ENCODE measurements at regions not wholly inside any gene's neighbourhood (a gene's known extent, or its start where the extent isn't known, plus 50 kb on each side); places are given as distances from the start of the nearest gene placed in this dataset.

DNA sequence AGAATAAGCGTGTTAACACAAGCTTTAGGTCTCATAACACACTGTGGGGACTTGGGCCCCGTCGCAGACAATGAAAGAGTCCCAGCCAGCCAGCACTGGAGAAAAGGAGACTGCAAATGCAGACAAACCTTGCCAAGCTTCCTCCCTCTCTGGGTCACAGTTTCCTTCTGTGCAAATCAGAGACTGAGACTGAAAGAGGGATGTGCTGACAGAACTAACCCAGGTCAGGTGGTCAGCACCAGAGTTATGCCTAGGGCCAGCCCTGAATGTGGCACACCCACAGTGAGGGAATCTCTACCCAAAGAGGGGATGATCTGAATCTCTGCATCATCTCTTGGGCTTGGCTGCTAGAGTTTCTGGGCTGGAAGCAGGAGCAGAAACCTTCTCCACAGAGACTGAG is 282.3 kb upstream of the CCL2 start:
- no peaks in the 10 kb centered on the region for H3K36me3 ChIP-seq
- DNase-seq (ENCODE audit: low spot score): no peak
- H3K27ac ChIP-seq: no peak overlapping the region
- H3K4me3 ChIP-seq: no peak overlapping the region
- H3K9me3 ChIP-seq: no peaks in the 10 kb centered on the region
- TF ChIP-seq CTCF (IDR thresholded peaks at IDR 0.05): no peak
- no peaks in the 10 kb centered on the region for H3K4me1 ChIP-seq
- H3K27me3 ChIP-seq: no peaks in the 10 kb centered on the region

GRCh38 chr17:33973491-33973890 is 281.6 kb upstream of the CCL2 start:
- no peak for TF ChIP-seq CTCF (IDR thresholded peaks at IDR 0.05)
- no peak for DNase-seq (ENCODE audit: low spot score)
- no peaks in the 10 kb centered on the region for H3K4me1 ChIP-seq
- no peak overlapping the region for H3K4me3 ChIP-seq
- H3K27me3 ChIP-seq: no peaks in the 10 kb centered on the region
- no peaks in the 10 kb centered on the region for H3K9me3 ChIP-seq
- H3K36me3 ChIP-seq: no peaks in the 10 kb centered on the region
- H3K27ac ChIP-seq: no peak overlapping the region

DNA sequence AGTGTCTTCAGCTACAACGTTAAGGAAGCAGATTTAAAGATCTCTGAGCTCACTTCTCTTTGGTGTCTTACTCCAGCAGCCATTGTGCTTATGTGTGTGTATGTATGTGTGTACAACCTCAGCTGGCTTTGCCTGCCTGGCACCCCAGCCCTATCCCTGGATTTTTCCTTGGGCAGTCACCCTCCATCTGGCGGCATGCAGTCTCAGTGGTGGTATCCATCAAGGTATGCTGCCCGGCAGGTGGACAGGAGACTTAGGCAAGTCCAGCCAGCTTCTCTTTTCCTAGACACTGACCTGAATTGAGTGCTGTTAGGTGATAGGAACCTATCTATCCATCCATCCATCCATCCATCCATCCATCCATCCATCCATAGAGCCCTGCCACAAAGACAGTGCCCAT is 280.8 kb upstream of the CCL2 start:
- no peak for TF ChIP-seq CTCF (IDR thresholded peaks at IDR 0.05)
- Histone ChIP-seq H3K4me1 (no peaks in the 10 kb centered on the region), H3K36me3 (no peaks in the 10 kb centered on the region), H3K9me3 (no peaks in the 10 kb centered on the region), H3K27ac (no peak overlapping the region), H3K27me3 (no peaks in the 10 kb centered on the region), H3K4me3 (no peak overlapping the region)
- DNase-seq (ENCODE audit: low spot score): no peak

GRCh38 chr17:33976831-33977230 is 278.3 kb upstream of the CCL2 start:
- DNase-seq (ENCODE audit: low spot score): no peak
- Histone ChIP-seq H3K36me3 (no peaks in the 10 kb centered on the region), H3K27ac (no peak overlapping the region), H3K4me1 (no peaks in the 10 kb centered on the region), H3K27me3 (no peaks in the 10 kb centered on the region), H3K4me3 (no peak overlapping the region), H3K9me3 (no peaks in the 10 kb centered on the region)
- TF ChIP-seq CTCF (IDR thresholded peaks at IDR 0.05): no peak

GRCh38 chr17:33977729-33978514 is 277.2 kb upstream of the CCL2 start:
- H3K36me3 ChIP-seq: no peaks in the 10 kb centered on the region
- no peaks in the 10 kb centered on the region for H3K4me1 ChIP-seq
- no peak for DNase-seq (ENCODE audit: low spot score)
- no peak overlapping the region for H3K27ac ChIP-seq
- TF ChIP-seq CTCF (IDR thresholded peaks at IDR 0.05): no peak
- H3K4me3 ChIP-seq: no peak overlapping the region
- no peaks in the 10 kb centered on the region for H3K27me3 ChIP-seq
- no peaks in the 10 kb centered on the region for H3K9me3 ChIP-seq

GRCh38 chr17:33978889-33979288 is 276.2 kb upstream of the CCL2 start:
- no peak overlapping the region for H3K27ac ChIP-seq
- TF ChIP-seq CTCF (IDR thresholded peaks at IDR 0.05): no peak
- no peaks in the 10 kb centered on the region for H3K9me3 ChIP-seq
- peaks cover 0 to 2% of the 10 kb centered on the region in 2 donors for H3K4me1 ChIP-seq
- H3K27me3 ChIP-seq: no peaks in the 10 kb centered on the region
- DNase-seq (ENCODE audit: low spot score): no peak
- H3K36me3 ChIP-seq: no peaks in the 10 kb centered on the region
- no peak overlapping the region for H3K4me3 ChIP-seq
